CD8-positive, alpha-beta memory T cell (primary cell): ENCODE measurements at regions not wholly inside any gene's neighbourhood (a gene's known extent, or its start where the extent isn't known, plus 50 kb on each side); places are given as distances from the start of the nearest gene placed in this dataset.

Source experiments
- CTCF ChIA-PET: fragments of 350-600 bp; sonication (Branson Sonifier 250); formaldehyde crosslinking; loops from one replicate; lab custom pipeline; 2021; ENCODE audit warnings: antibody characterized with exemption; lab: Charles Lee
- POLR2A ChIA-PET: fragments of 350-600 bp; sonication (Branson Sonifier 250); formaldehyde crosslinking; loops from one replicate; lab custom pipeline; 2021; ENCODE audit warnings: antibody characterized with exemption; lab: Charles Lee
- DNase-seq, 5 donors: peaks; one replicate each; pipeline versions ENCODE4 v3.0.0 to v3.0.0-alpha.2; 2020 to 2022; ENCODE audit warnings: mixed read lengths in 1 of 5
- H3K27ac ChIP-seq: one replicate; pipeline ENCODE4 v1.7.0; 2013; ENCODE audit warnings: low read depth, mild to moderate bottlenecking, low read length, moderate library complexity
- H3K27me3 ChIP-seq: 2 replicates; pipeline ENCODE4 v1.7.0; 2013; ENCODE audit warnings: low read length, mild to moderate bottlenecking; ENCODE audit not compliant: insufficient read depth, poor library complexity, severe bottlenecking
- H3K36me3 ChIP-seq: 2 replicates; pipeline ENCODE4 v1.7.0; 2013; ENCODE audit warnings: mild to moderate bottlenecking, low read length, moderate library complexity; ENCODE audit not compliant: insufficient read depth
- H3K4me1 ChIP-seq: 2 replicates; pipeline ENCODE4 v1.7.0; 2013; ENCODE audit warnings: mild to moderate bottlenecking, low read length, moderate library complexity; ENCODE audit not compliant: insufficient read depth
- H3K4me3 ChIP-seq: 2 replicates; pipeline ENCODE4 v1.7.0; 2013; ENCODE audit warnings: mild to moderate bottlenecking, low read length
- H3K9me3 ChIP-seq: 2 replicates; pipeline ENCODE4 v1.7.0; 2013; ENCODE audit warnings: mild to moderate bottlenecking, low read length
- H3K27ac Mint-ChIP-seq, 8 donors: one replicate each; pipeline ENCODE4 v1.8.0; 2020 to 2021; ENCODE audit warnings: mixed read lengths in 8 of 8, mild to moderate bottlenecking in 6 of 8, inconsistent platforms in 3 of 8, moderate library complexity in 3 of 8
- H3K27me3 Mint-ChIP-seq, 2 donors: one replicate each; pipeline ENCODE4 v1.8.0; 2020 to 2021; ENCODE audit warnings: mixed read lengths in 2 of 2, mild to moderate bottlenecking in 1 of 2, moderate library complexity in 1 of 2
- H3K36me3 Mint-ChIP-seq, 3 donors: one replicate each; pipeline ENCODE4 v1.8.0; 2020 to 2021; ENCODE audit warnings: mixed read lengths in 3 of 3, inconsistent platforms in 1 of 3, mild to moderate bottlenecking in 1 of 3
- H3K4me1 Mint-ChIP-seq, 3 donors: one replicate each; pipeline ENCODE4 v1.8.0; 2020 to 2021; ENCODE audit warnings: mixed read lengths in 3 of 3, inconsistent platforms in 1 of 3, mild to moderate bottlenecking in 1 of 3
- H3K4me3 Mint-ChIP-seq, 7 donors: one replicate each; pipeline ENCODE4 v1.8.0; 2020 to 2021; ENCODE audit warnings: mixed read lengths in 7 of 7, mild to moderate bottlenecking in 6 of 7, moderate library complexity in 4 of 7, inconsistent platforms in 2 of 7
- H3K9me3 Mint-ChIP-seq, 5 donors: one replicate each; pipeline ENCODE4 v1.8.0; 2020 to 2022; ENCODE audit warnings: mixed read lengths in 5 of 5, mild to moderate bottlenecking in 3 of 5, moderate library complexity in 2 of 5, inconsistent platforms in 1 of 5

DNA sequence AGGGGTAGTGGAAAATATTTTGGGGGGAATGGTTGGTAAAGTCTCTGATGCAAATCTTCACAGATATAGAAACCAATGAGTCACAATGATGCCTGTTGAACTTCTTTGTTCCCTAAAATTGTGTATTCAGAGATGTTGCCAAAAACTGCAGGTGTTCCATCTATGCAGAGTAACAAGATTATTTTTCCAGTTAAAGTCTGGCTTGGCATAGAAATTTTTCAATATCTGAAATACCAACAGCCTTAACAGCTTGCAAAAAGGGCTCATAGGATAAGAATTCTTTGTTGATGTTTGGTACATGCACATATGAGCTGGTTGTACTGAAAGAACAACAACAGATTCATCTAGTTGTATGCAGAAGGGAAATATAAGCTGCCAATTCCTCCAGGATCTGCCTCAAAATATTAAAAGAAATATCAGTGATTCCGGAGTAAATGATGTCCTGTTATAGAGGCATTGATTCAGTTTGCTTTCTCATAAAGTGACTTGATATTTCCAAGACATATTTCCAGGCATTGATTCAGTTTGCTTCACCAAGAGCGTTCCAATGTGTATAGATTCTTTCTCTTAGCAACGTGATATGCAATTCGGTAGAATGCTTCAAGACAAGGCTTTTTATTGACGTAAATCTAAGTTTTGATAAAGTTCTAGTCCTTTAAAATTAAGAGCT is 564.4 kb downstream of the TMA16 start:
- no peak for DNase-seq
- Histone ChIP-seq H3K4me3 (no peak overlapping the region), H3K4me1 (no peaks in the 10 kb centered on the region), H3K27ac (no peak overlapping the region), H3K27me3 (no peaks in the 10 kb centered on the region), H3K36me3 (no peaks in the 10 kb centered on the region), H3K9me3 (no peaks in the 10 kb centered on the region)
- no peaks in the 10 kb centered on the region for H3K4me1 Mint-ChIP-seq
- ChIA-PET CTCF (no interaction called here), POLR2A (no interaction called here)
- no peak overlapping the region for H3K27ac Mint-ChIP-seq
- peaks cover 0 to 12% (median 2%) of the 10 kb centered on the region in 5 donors for H3K9me3 Mint-ChIP-seq
- H3K27me3 Mint-ChIP-seq, result no peaks in the 10 kb centered on the region
- H3K36me3 Mint-ChIP-seq, result no peaks in the 10 kb centered on the region
- H3K4me3 Mint-ChIP-seq, result no peak overlapping the region

DNA sequence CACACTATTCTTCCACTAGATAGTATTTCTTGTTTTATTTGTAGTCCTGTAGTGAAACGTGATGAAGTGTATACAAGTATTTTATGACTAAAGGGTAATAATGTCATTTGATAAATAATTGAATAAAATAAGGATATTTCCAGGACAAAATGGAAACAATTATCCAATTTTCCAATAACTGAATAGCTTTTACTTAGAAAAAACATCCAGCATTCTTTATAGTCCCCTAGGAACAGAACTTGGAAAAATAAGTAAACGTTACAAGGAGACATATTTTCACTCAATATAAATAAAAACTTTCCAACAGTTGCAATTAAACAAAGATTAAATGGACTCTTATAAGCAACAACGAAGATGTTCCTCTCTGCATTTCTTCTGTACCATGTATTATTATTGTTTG is 566.0 kb downstream of the TMA16 start:
- ChIA-PET CTCF (no interaction called here), POLR2A (no interaction called here)
- no peak for DNase-seq
- H3K27me3 Mint-ChIP-seq, result no peaks in the 10 kb centered on the region
- peaks cover 0 to 16% (median 2%) of the 10 kb centered on the region in 5 donors for H3K9me3 Mint-ChIP-seq
- H3K4me1 ChIP-seq, result no peaks in the 10 kb centered on the region
- no peak overlapping the region for H3K27ac Mint-ChIP-seq
- H3K27me3 ChIP-seq, result no peaks in the 10 kb centered on the region
- no peak overlapping the region for H3K4me3 ChIP-seq
- H3K36me3 ChIP-seq, result no peaks in the 10 kb centered on the region
- no peak overlapping the region for H3K4me3 Mint-ChIP-seq
- H3K4me1 Mint-ChIP-seq, result no peaks in the 10 kb centered on the region
- no peaks in the 10 kb centered on the region for H3K36me3 Mint-ChIP-seq
- H3K27ac ChIP-seq, result no peak overlapping the region
- no peaks in the 10 kb centered on the region for H3K9me3 ChIP-seq

DNA sequence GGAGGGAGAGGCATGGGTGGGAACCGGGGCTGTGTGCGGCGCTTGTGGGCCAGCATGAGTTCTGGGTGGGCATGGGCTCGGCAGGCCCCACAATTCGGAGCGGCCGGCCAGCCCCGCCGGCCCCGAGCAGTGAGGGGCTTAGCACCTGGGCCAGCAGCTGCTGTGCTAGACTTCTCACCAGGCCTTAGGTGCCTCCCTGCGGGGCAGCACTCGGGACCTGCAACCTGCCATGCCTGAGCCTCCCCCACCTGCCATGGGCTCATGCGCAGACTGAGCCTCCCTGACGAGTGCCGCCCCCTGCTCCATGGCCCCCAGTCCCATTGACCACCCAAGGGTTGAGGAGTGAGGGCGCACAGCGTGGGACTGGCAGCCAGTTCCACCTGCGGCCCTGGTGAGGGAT is 573.9 kb downstream of the TMA16 start:
- POLR2A ChIA-PET, result no interaction called here
- Histone ChIP-seq H3K27ac (no peak overlapping the region), H3K4me3 (no peak overlapping the region)

DNA sequence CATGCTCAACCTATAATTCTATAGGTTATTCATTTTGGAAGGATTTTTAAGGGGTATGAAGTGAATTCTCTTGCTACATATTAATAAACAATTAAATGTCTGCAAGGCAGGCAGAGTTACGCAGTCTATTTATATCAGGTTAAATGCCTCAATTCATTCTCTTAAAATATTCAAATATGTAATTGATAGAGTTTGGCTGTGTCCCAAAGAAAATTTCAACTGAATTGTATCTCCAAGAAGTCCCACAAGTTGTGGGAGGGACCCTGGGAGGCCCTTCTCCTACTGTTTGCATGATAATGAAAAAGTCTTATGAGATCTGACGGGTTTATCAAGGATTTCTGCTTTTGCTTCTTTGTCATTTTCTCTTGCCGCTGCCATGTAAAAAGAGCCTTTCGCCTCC is 576.1 kb downstream of the TMA16 start:
- ChIA-PET POLR2A (no interaction called here), CTCF (no interaction called here)
- H3K4me1 Mint-ChIP-seq, result no peaks in the 10 kb centered on the region

More for the DNA sequence above, 573.9 kb downstream of the TMA16 start:
- H3K27me3 Mint-ChIP-seq, result no peaks in the 10 kb centered on the region
- H3K4me1 Mint-ChIP-seq, result no peaks in the 10 kb centered on the region
- no peaks in the 10 kb centered on the region for H3K9me3 ChIP-seq
- CTCF ChIA-PET, result no interaction called here
- no peak for DNase-seq
- H3K9me3 Mint-ChIP-seq, result peaks cover 9 to 25% (median 18%) of the 10 kb centered on the region in 5 donors
- H3K36me3 ChIP-seq, result no peaks in the 10 kb centered on the region
- H3K36me3 Mint-ChIP-seq, result no peaks in the 10 kb centered on the region
- H3K27me3 ChIP-seq, result no peaks in the 10 kb centered on the region
- H3K4me1 ChIP-seq, result no peaks in the 10 kb centered on the region
- H3K4me3 Mint-ChIP-seq, result no peak overlapping the region
- no peak overlapping the region for H3K27ac Mint-ChIP-seq

DNA sequence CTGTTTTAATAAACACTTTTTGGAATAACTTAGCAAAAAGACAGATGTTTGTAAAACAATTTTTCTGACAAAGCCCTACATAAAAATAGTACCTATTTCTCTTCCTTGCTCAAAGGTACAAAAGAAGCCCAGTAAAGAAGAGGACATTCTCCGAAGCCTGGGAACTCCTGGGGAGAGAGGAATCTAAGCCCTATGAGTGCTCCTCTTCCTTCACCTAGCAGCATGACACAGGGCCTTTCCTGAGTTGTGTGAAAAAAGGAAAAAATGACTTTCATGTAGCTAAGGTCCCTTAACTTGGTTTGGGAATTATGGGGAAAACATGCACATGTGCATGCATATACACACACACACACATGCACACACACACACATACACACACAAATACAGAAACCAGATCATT is 586.9 kb downstream of the TMA16 start:
- Mint-ChIP-seq H3K27ac (no peak overlapping the region), H3K9me3 (peaks cover 0 to 5% (median 3%) of the 10 kb centered on the region in 5 donors), H3K4me1 (no peaks in the 10 kb centered on the region), H3K27me3 (no peaks in the 10 kb centered on the region), H3K36me3 (no peaks in the 10 kb centered on the region), H3K4me3 (no peak overlapping the region)
- no peak for DNase-seq
- no peaks in the 10 kb centered on the region for H3K36me3 ChIP-seq
- CTCF ChIA-PET, result no interaction called here
- no peaks in the 10 kb centered on the region for H3K4me1 ChIP-seq
- H3K27me3 ChIP-seq, result no peaks in the 10 kb centered on the region
- POLR2A ChIA-PET, result no interaction called here
- no peak overlapping the region for H3K27ac ChIP-seq
- no peaks in the 10 kb centered on the region for H3K9me3 ChIP-seq
- no peak overlapping the region for H3K4me3 ChIP-seq

More for the DNA sequence above, 576.1 kb downstream of the TMA16 start:
- H3K4me3 Mint-ChIP-seq, result no peak overlapping the region
- H3K9me3 Mint-ChIP-seq, result peaks cover 9 to 18% (median 16%) of the 10 kb centered on the region in 5 donors
- Histone ChIP-seq H3K27me3 (no peaks in the 10 kb centered on the region), H3K4me1 (no peaks in the 10 kb centered on the region), H3K27ac (no peak overlapping the region), H3K36me3 (no peaks in the 10 kb centered on the region), H3K4me3 (no peak overlapping the region), H3K9me3 (no peaks in the 10 kb centered on the region)
- H3K27ac Mint-ChIP-seq, result no peak overlapping the region
- no peaks in the 10 kb centered on the region for H3K27me3 Mint-ChIP-seq
- H3K36me3 Mint-ChIP-seq, result no peaks in the 10 kb centered on the region
- DNase-seq, result no peak

DNA sequence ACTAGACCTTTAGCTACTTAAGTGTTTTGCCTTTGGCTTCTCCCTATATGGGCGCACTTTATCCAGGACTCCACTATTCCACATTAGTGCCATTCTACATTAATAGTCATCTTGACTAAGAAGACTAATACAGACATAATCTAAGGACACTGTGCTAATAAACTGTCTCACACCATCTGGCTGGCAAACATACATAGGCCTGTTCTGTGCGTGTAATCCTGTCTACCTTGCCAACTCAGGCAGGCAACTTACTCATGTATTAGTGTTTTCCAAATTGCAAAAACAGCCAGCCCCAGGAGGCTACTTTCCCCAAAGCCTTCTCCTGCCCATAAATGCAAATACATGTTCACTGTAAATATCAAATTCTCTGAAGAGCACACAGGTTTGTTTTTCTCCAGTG is 587.3 kb downstream of the TMA16 start:
- H3K4me1 Mint-ChIP-seq, result no peaks in the 10 kb centered on the region
- Histone ChIP-seq H3K36me3 (no peaks in the 10 kb centered on the region), H3K4me3 (no peak overlapping the region), H3K4me1 (no peaks in the 10 kb centered on the region), H3K27ac (no peak overlapping the region), H3K27me3 (no peaks in the 10 kb centered on the region), H3K9me3 (no peaks in the 10 kb centered on the region)
- ChIA-PET POLR2A (no interaction called here), CTCF (no interaction called here)
- H3K9me3 Mint-ChIP-seq, result peaks cover 0 to 5% (median 3%) of the 10 kb centered on the region in 5 donors
- no peak for DNase-seq
- no peaks in the 10 kb centered on the region for H3K27me3 Mint-ChIP-seq
- H3K27ac Mint-ChIP-seq, result no peak overlapping the region
- no peak overlapping the region for H3K4me3 Mint-ChIP-seq
- H3K36me3 Mint-ChIP-seq, result no peaks in the 10 kb centered on the region

DNA sequence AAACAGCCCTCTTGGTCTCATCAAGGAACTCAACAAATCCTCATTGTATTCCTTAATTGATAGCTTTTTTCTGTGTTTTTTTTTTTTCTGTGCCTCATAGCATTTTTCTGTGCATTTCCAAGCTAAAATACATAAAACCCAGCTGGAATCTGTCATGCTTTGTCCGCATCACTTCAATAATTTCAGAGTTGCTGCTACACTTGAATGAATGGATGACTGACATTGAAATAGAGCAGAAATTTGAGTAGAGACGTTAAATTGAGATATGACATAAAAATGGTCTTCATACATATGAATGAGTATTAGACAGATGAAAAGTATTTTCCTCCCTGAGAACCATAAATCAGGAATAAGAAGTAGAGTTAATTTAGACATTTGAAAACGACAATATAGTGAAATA is 593.2 kb downstream of the TMA16 start:
- DNase-seq, result no peak

DNA sequence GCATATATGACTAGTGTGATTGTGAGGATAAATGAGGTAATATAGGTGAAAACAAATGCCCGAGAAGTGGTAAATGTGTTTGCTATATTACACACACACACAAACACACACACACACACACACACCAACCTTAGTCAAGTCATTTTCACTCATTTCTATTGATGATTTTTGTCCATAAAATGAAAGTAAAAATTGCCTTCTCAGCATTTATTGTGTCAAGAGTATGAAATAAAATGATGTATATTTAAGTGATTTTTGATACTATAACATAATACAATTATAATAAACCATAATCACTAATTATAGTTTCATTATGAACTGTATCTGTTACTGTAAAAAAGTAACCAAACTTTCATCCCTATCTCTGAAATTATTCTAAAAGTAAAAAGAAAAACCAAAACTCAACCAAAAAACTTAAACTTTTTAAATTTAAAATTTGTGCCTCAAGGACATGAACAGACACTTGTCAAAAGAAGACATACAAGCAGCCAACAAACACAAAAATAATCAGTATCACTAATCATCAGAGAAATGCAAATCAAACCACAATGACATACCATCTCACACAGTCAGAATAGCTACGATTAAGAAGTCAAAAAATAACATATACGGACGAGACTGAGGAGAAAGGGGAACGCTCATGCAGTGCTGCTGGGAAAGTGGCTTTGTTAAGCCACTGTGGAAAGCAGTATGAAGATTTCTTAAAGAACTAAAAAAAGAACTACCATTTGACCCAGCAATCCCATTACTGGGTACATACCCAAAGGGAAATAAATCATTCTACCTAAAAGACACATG is 601.0 kb downstream of the TMA16 start:
- H3K4me1 ChIP-seq, result no peaks in the 10 kb centered on the region
- ChIA-PET POLR2A (no interaction called here), CTCF (no interaction called here)
- no peaks in the 10 kb centered on the region for H3K27me3 ChIP-seq
- Mint-ChIP-seq H3K4me1 (no peaks in the 10 kb centered on the region), H3K4me3 (no peak overlapping the region), H3K36me3 (no peaks in the 10 kb centered on the region), H3K27ac (no peak overlapping the region), H3K9me3 (peaks cover 0 to 12% (median 3%) of the 10 kb centered on the region in 5 donors), H3K27me3 (no peaks in the 10 kb centered on the region)
- no peaks in the 10 kb centered on the region for H3K36me3 ChIP-seq
- H3K4me3 ChIP-seq, result no peak overlapping the region
- H3K27ac ChIP-seq, result no peak overlapping the region
- no peak for DNase-seq
- no peaks in the 10 kb centered on the region for H3K9me3 ChIP-seq

More for the DNA sequence above, 593.2 kb downstream of the TMA16 start:
- Mint-ChIP-seq H3K27me3 (no peaks in the 10 kb centered on the region), H3K36me3 (no peaks in the 10 kb centered on the region), H3K4me3 (no peak overlapping the region), H3K4me1 (no peaks in the 10 kb centered on the region), H3K9me3 (peaks cover 0 to 2% (median 0%) of the 10 kb centered on the region in 5 donors), H3K27ac (no peak overlapping the region)
- ChIA-PET POLR2A (no interaction called here), CTCF (no interaction called here)
- H3K36me3 ChIP-seq, result no peaks in the 10 kb centered on the region
- no peaks in the 10 kb centered on the region for H3K4me1 ChIP-seq
- no peak overlapping the region for H3K27ac ChIP-seq
- H3K4me3 ChIP-seq, result no peak overlapping the region
- H3K9me3 ChIP-seq, result no peaks in the 10 kb centered on the region
- H3K27me3 ChIP-seq, result no peaks in the 10 kb centered on the region
